Fibroblast of pulmonary artery (primary cell): ENCODE measurements at regions not wholly inside any gene's neighbourhood (a gene's known extent, or its start where the extent isn't known, plus 50 kb on each side); places are given as distances from the start of the nearest gene placed in this dataset.
A peak's percentile ranks its signal among the peaks of the same experiment; 100 is the strongest.

Experiments used
- DNase-seq: peaks from one replicate; pipeline ENCODE4 v3.0.0-alpha.2; 2010; ENCODE audit warnings: low read depth
- H3K4me3 ChIP-seq: replicated peaks from 2 replicates; pipeline ENCODE4 v1.5.1; 2011; ENCODE audit warnings: low read depth, mild to moderate bottlenecking, control low read depth, low read length, moderate library complexity
- TF ChIP-seq, protein P1 (sequence below): IDR thresholded peaks from 2 replicates; pipeline ENCODE4 v1.5.1; 2011; ENCODE audit warnings: mild to moderate bottlenecking, control low read depth, low read length, inconsistent platforms; ENCODE audit errors: missing control alignments

DNA sequence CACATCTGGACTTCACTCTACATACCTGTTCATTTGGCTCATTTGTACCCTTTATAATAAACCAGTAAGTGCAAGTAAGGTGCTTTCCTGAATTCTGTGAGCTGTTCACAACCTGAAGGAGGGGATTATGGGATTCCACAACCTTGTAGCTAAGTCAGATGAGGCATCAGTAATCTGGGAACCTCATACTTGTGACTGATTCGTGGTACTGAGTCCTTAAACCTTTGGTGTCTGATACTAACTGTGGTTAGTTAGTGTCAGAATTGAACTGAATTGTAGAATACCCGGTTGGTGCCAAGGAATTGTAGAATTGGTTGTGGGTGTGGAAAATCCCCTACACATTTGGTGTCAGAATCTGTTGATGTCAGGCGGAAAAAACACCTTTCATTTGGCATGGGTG, 83.4 kb downstream of the TMX1 start:
- TF ChIP-seq, protein P1, sequence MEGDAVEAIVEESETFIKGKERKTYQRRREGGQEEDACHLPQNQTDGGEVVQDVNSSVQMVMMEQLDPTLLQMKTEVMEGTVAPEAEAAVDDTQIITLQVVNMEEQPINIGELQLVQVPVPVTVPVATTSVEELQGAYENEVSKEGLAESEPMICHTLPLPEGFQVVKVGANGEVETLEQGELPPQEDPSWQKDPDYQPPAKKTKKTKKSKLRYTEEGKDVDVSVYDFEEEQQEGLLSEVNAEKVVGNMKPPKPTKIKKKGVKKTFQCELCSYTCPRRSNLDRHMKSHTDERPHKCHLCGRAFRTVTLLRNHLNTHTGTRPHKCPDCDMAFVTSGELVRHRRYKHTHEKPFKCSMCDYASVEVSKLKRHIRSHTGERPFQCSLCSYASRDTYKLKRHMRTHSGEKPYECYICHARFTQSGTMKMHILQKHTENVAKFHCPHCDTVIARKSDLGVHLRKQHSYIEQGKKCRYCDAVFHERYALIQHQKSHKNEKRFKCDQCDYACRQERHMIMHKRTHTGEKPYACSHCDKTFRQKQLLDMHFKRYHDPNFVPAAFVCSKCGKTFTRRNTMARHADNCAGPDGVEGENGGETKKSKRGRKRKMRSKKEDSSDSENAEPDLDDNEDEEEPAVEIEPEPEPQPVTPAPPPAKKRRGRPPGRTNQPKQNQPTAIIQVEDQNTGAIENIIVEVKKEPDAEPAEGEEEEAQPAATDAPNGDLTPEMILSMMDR, result no peak
- H3K4me3 ChIP-seq, result no peak overlapping the region
- DNase-seq, result no peak

DNA sequence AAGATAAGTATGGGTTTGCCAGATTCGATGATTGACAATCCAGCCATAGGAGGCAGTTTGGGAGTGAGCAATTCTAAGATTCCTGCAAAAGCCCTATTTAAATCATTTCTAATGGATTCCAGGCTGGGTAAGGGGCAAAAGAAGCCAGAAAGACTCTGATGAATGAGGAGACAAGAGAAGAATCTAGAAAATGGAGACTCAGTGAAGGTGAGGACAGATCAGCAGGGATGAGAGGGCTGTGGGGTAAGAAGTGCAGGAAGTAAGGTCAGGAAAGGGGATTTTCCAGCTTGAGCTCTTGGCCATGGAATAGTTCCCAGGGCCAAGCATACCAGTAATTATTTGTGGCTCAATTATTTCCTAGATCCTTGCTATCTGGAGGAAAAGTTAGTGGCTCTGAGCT, 87.3 kb downstream of the TMX1 start:
- TF ChIP-seq, protein P1, result no peak
- peak; percentile 51 for DNase-seq
- H3K4me3 ChIP-seq, result no peak overlapping the region

DNA sequence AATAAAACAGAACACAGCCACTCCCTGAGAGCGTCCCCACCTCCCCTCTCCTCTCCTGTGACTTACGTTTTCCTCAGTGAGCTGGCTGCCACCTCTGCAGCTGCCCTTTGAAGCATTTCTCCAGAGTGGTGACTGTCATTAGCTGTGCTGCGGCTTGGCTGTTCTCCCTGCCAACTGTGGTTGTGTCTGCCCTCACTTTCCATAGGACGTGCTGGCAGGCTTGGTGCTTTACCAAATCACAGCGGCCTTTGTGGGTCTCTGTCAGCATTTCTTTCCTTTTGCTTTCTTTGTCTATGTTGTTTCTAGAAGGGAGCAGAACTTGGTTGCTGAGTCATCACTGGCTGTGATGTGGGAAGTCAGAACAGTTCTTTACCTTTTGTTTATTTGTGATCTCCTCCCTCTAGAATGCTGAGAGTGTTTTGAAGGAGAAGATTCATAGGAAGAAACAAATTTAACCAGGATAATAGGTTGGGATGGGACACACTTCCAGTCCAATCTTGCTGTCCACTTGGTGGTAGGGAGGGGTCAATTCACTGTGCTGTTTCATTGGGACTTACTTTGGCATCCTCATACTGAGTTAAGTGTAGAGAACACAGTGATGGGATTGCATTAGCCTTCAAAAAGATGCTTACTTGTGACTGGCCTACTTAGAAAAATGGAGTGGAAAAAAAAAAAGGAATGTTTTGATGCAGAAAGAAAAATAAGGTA, 88.2 kb downstream of the TMX1 start:
- no peak overlapping the region for H3K4me3 ChIP-seq
- DNase-seq, result peak; percentile 59
- TF ChIP-seq, protein P1, result no peak

DNA sequence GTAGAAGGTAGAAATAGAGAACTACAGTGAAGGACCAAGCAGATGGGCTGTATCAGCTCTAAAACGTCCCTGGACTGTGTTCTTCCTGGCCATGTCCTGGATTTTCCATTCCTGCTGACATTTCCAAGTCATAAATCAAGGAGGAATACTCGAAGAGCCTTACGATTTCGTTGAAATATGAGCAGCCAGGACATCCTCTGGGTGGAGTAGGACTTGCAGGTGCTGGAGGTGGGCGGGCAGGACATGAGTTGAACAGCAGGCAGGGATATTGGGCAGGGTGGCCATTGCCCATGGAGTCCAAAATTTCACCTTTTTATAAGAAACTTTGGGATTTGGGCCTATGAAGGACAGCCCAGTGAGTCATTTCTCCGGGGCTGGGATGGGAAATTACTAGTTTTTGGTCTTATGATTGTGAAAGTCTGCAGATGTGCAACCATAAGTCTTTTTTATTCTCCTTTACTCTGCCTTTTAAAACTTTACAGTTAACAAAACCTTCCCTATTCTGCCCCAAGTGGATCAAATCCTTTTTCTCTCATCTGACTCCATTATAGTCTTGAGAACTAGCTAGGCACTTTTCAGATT, 88.8 kb downstream of the TMX1 start:
- H3K4me3 ChIP-seq, result no peak overlapping the region
- DNase-seq, result peak; percentile 59
- TF ChIP-seq, protein P1, result no peak

DNA sequence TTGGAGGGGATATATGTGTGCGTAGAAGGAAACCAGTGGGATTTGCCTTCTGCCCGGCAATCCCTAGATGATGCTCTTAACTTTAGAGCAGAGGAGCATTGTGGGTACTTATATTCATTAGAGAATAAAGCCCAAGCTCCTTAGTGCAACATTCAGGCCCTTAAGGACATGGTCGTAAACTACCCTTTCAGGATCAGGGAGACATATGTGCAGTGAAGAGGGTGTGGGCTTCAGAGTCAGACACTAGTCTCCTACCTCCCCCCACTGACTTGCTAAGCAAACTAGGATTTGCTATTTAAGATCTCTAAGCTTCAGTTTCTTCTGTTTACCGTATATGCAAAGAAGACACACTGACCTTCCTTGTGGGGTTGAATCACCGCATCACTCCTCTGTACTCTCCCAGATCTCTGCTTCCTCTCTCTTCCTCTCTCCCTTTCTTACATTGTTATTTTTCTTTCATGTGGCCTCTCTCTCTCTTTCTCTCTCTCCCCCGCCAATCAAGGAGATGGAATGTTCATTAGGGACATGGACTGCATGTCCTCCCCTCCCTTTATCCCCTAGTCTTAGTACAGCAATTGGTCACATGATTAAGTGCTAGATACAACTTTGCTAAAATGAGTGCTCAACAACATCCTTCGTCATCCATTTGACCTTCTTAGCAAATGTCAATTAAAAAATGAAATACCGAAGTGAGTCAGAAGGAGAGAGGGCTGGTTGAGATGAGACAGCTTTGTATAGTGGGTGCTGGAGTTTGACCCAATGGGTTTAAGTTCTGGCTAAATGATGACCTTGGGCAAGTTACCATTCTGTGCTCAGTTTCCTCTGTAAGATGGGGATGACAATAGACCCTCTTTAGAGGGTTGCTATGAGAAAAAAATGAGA, 91.7 kb downstream of the TMX1 start:
- TF ChIP-seq, protein P1, result no peak
- H3K4me3 ChIP-seq, result no peak overlapping the region
- DNase-seq, result no peak

DNA sequence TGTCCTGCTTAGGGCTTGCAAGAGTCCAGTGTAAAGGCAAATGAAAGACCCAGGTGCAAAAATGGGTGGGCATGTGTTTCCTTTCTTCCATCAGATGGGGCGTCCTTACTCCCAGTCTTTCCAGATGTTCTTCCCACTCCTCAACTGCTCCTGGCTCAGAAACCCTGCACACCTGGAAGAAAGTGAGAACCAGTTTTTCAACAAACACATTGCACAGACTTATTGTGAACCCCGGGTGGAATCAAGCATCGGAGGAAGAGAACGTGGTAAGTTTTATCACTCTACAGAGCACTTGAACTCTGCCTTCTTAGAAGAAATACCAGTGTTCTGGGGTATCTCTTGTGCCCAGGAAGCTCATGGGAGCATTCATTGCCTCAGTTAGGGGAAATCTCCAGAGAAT, 93.3 kb downstream of the TMX1 start:
- no peak for DNase-seq
- no peak overlapping the region for H3K4me3 ChIP-seq
- TF ChIP-seq, protein P1, result no peak
